ENCODE measurements at regions not wholly inside any gene's neighbourhood (a gene's known extent, or its start where the extent isn't known, plus 50 kb on each side); places are given as distances from the start of the nearest gene placed in this dataset.
"Not testable (repeated sequence)": the region's sequence is repeated elsewhere in the genome, so short reads cannot be mapped to it uniquely, and the experiment has no call there.

DNA sequence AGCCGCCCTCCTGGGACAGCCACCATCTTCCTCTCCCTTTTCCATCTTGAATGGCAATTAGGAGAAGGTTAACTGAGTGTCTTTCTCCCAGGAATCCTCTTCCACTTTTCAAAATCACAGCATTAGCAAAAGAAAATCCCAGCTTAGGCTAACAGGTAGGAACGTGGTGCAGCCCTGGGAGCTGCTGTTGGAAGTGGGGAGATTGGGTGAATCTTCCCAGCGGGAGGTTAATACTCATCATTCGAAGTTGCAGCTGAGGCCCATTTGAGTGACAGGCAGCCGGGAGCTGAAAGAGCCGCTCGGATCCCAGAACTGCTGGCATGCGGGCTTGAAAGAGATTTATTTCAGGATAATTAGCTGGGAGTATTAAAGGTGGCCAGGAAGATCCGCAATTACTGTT, 306.0 kb downstream of the BCL11A start:
- DNase-seq (ENCODE audit: low read depth, low spot score): no peak

DNA sequence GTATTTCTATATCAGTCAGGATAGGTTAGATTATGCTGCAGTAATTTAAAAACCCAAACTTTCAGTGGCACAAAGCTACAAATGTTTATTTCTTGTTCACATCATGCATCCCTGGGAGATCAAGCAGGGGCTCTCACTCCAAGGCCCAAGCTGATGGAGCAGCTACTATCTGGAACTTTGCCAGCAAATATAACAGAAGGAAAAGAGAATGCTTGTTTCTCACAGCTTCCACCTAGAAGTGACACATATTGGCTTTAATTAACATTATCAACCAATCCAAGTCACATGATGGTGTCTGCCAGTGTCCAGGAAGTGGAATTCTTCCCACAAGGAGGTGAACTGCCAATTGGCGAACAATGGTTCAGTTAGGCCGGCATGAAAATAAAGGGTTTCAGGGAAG, 306.9 kb downstream of the BCL11A start:
- no peak for DNase-seq (ENCODE audit: low read depth, low spot score)

DNA sequence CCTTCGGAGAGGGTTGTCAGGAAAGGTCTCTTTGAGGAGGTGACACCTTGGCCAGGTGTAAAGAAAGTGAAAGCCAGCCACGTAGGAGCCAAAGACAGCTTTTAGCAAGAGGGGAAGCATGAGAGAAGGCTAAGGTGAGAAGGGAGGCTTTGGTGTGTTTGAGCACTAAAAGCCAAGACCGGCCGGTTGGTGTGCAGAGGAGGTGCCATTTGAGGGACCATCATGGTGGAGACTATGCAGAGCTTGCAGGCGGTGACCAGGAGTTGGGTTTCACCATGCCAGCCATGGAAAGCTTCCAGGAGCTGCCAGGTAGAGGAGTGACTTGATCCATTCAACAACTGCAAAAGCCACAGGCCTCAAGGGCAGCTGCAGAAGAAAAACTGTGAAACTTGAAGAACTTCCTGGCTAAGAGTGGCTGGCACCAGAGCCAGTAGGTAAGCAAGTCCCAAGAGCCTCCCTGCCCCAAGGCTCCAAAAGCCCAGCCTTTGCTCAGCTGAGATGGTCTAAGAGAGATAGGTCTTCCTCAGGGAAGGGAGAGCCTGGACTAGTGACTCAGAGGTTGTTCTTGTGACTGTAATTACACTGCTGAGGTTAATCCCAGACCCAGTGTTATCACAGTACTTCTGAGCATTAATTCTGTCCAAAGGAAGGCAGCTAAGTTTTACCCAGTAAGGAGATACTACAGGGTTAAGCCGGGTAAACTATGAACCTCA, 319.0 kb downstream of the BCL11A start:
- DNase-seq (ENCODE audit: low read depth, low spot score): no peak

DNA sequence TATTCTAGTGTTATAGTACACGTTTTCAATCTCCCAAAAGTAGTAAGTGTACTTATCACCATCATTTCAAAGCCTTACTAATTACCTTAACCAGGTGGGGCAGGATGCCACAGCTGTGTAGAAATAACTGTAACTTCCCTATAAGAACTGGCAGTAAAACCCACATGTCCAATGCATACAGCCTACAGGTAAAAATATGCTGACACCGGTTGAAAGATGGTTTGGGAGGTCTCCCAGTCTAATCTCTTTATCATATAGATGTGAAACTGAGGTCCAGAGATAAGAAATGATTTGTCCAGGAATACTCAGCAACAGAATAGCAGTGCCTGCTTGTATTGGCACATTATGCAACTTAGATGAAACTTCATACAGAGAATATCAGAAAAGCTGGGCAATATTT, 322.9 kb downstream of the BCL11A start:
- DNase-seq (ENCODE audit: low read depth, low spot score): no peak

DNA sequence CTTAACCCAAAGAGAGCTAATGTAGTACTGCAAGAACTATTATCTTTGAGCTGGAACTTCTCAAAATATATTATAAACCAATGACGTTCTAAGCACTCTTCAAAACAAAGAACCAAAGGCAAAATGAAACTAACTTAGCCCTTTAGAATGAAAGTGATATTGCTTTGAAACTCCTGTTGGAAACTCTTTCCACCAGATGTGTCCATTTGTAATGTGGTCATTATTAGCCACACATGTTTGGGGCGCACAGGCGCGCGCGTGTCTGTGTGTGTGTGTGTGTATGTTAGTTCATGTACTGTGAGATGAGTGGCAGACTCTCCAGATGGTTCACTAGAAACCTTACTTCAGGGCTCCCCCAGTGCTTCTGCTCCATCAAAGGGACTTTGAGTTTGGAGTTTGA, 323.4 kb downstream of the BCL11A start:
- no peak for DNase-seq (ENCODE audit: low read depth, low spot score)

DNA sequence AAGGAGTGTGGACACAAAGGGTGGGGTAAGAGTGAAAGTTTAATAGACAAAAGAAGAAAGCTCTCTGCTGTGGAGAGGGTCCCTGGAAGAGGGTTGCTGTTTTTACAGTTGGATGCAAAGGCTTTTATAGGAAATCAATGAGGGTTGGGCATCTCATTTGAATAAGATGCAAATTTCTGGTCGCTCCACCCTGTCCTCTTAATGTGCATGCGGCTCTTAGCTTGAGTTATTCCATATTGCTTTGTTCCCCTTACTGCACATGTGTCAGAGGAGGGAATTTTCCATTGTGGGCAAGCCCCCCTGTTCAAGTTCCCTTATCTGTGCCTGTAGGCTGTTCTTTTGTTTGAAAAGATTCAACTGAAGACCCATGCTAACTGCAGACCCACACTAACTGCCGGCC, 326.5 kb downstream of the BCL11A start:
- no peak for DNase-seq (ENCODE audit: low read depth, low spot score)

DNA sequence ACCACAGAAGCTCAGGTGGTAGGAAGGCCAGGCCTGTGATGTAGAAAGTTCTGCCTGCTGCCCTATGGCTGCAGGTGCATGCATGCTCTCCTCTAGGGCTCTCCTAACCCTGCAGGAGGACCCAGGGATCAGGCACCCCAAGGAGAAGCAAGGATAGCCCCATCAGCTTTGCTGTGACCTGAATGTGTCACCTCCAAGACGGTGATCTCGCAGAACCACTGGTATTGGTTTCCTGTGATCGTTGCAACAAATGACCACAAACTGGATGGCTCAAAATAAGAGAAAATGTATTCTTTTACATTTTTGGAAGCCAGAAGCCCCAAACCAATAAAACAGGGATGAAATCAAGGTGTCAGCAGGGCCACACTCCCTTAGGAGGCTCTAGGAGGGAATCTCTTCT, 327.3 kb downstream of the BCL11A start:
- DNase-seq (ENCODE audit: low read depth, low spot score): no peak

DNA sequence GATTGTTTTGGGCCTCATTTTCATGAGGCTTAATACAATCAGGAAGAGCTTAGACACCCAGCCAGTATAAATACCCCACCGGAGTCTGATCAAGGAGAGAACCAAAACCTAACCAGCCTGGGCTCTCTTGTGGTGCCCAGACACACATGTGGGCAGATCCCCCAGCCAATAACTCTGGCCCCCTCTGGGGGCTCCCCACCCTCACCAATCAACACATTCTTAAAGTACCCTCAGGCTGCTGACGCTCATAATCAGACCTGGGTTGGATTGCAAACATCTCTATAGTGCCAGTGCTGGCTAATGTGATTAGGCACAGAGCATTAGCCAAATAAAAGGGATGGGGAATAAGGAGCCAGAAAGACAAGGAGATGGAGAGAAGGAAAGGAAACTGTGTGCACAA, 329.6 kb downstream of the BCL11A start:
- no peak for DNase-seq (ENCODE audit: low read depth, low spot score)

DNA sequence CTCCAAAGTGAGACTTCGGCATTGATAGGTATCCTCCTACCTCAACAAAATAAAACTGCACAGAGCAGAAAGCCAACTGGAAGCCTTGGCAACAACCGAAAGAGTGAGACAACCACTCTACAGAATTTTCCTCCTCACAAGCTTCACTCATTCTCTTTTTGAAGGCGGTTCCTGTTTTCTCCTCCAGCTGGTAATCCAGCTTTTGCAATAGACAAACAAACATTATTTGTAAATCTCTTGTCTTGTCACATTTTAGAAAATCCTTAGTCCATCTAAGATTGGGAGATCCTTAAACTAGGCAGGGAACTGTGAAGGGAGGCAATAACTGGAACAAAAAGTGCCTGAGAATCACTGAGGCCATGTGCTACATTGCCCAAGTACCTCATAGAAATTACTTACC, 332.4 kb downstream of the BCL11A start:
- DNase-seq (ENCODE audit: low read depth, low spot score): no peak

DNA sequence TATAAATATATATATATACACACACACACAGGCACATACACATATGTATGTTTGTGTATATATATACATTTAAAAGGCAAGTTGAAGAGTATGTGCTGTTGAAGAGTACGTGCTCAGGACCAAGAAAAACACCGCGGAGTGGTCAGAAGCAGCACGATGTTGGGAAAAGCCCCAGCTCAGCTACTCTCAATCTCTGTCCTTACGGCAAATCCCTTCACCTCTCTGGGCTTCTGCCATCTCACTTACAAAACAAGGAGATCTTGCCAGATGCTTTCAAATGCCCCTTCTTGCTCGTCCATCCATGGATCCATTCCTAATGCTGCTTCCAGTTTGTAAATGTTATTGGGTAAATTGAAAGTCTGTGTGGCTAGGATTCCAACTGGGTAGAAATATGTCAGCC, 333.9 kb downstream of the BCL11A start:
- no peak for DNase-seq (ENCODE audit: low read depth, low spot score)

DNA sequence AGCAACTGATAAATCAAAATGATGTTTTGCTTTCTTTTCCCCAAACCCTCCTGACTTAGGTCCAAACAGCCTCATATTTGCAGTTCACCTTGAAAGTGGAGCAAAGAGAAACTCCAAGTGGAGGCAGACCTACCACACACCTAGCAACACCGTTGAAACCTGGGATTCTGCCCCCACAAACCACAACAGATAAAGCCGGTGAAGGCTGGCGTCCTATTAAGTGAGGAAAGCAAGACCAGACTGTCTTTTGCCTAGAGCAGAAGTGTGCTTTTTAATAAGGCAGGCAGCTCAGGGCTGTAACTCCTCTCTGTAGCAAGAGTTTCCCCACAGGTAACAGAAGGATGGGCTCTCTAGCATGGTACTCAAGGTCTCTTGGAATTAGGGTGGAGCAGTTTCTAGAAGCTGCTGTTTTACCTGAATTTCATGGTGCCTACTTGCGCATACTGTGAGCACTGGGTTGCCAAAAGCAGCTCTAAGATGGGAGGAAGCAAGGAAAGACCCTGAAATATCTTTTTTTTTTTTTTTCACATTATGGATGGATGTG, 336.9 kb downstream of the BCL11A start:
- DNase-seq (ENCODE audit: low read depth, low spot score): no peak

DNA sequence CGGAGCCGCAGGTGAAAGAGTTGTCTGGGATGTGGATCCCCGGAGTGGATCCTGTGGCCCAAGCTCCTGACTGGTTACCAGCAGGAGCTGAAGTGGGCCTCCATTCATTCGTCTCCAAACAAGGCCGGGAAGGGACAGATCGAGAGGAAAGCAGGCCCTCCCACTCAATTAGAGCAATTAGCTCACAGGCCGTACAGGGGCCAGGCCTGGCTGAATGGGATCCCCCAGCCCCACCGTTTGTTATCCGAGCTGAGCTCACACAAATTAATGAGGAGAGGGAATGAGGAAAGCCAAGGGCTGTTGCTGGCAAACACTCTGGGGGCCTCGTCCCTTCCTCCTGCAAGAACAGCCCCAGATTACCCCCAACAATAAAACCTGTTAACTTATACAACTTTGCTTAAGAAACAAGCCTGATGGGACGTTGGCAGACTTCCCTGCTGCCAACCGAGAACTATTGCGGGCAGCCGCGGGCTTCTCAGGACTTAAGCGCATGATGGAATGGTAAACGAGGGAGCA, 338.0 kb downstream of the BCL11A start:
- DNase-seq (ENCODE audit: low read depth, low spot score): no peak

DNA sequence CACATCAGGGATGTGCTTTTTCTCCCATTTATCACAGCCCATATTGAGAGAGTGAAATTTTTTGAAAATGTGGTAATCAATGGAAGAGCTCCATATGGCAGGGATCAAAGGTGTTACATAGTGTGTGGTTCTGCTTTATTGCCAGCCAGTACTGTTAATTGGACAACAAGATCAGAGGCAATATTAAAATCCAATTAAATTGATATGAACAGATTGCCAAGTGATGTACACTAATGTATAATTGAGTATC, 338.9 kb downstream of the BCL11A start:
- no peak for DNase-seq (ENCODE audit: low read depth, low spot score)

DNA sequence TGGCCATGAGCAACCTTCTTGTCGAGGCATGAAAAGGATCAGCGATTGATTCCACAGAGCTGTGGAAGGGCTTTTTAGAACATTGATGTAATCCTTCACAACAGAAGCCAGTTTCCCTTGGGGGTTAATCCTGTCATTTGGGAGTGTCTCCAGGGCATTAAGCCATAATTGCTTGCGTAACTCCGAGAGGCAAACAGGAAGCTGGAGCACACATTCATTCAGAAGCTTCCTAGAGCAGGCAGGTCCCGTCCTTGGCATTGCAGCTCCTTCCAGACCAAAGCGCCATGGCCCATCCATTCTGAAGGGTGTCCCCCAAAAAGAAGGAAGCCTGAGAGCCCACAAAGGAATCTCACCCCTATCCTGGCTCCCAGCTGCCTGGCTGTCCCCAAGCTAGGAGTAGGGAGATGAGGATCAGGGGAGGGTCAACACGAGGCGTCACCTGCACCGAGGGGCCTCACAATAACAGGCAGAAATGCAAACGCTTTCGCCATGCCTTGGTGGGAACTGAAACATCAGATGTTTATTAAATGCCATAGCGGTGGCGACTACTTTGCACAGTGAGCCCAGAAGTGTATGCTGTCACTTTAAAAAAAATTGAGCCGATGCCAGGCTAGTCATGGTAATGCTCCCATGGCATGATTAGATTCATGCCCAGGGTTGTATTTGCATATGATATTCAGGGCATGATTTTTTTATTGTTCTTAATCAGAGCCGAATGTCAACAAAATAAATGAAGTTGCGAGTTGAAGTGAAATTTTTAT, 339.4 kb downstream of the BCL11A start:
- no peak for DNase-seq (ENCODE audit: low read depth, low spot score)

DNA sequence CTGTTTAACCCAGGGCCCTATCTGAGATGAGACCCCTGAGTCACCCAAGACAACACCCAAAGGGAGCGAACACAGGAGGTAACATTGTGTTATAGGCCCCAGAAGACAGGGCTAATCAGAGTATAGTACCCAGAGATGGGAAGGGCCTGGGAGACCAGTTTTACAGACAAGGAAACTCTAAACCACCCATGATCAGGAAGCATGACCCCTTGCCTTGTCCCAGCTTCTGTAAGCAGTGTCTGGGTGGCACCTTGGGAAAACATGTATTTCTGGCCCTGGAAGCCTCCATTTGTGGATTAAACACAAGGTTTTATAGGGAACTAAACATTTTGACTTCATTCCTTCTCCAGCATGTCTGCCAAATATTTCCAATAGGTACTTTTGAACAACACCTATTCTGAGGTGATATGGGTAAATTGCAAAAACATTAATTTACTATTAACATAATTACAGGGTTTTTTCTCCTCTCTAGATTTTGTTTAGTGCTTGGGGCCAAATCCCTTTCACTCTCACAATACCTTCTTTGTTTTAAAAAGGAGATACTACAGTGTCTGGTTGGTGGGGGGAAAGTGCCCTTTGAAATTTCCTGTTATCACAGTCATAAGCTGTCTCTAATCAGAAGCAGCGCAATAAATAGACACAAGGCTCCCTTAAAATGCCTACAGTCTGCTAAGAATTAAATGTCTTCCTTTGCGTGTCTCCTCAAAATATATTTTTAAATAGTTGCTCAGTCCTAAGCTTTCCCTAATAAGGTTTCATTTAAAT, 341.1 kb downstream of the BCL11A start:
- no peak for DNase-seq (ENCODE audit: low read depth, low spot score)

DNA sequence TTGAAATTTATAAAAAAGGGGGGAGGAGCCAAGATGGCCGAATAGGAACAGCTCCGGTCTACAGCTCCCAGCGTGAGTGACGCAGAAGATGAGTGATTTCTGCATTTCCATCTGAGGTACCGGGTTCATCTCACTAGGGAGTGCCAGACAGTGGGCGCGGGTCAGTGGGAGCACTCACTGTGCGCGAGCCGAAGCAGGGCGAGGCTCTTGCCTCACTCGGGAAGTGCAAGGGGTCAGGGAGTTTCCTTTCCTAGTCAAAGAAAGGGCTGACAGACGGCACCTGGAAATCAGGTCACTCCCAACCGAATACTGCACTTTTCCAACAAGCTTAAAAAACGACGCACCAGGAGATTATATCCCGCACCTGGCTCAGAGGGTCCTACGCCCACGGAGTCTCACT, 364.4 kb downstream of the BCL11A start:
- not testable (repeated sequence) for DNase-seq (ENCODE audit: low read depth, low spot score)

DNA sequence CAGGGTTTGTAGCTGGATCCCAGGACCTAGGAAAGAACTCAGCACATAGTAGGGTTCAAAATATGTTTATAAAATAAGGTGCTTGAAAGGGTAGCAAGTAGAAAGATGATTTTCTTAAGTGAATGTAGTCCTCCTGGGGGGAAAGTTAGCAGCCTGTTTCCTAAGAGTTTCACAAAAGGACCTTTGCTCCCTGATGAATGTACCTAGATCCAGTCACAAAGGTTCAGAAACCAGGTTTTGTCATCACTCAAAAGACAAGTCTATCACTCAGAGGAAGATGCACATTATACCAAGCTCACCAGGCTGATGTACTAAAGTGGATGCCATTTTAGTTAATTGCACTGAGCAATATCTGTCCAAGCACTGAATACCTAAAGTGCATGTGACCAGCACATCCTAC, 378.2 kb downstream of the BCL11A start:
- no peak for DNase-seq (ENCODE audit: low read depth, low spot score)

DNA sequence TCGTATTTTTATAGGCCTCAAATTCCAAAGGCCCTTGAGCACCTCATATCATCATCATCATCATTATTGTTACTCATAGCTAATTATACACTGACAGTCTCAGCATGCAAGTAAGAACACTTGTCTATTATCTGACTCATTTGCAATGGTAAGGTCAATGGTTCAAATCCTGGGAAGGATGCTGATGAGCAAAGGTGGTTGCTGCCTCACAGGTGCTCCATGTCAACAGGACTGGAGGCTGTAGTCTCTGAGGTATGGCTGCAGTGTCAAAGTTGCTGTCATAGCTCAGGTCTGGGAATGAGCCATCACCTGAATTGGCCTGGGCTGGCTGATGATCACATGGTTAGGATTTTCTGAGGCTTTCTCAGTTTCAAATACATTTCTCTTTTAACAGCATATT, 379.3 kb downstream of the BCL11A start:
- DNase-seq (ENCODE audit: low read depth, low spot score): no peak

DNA sequence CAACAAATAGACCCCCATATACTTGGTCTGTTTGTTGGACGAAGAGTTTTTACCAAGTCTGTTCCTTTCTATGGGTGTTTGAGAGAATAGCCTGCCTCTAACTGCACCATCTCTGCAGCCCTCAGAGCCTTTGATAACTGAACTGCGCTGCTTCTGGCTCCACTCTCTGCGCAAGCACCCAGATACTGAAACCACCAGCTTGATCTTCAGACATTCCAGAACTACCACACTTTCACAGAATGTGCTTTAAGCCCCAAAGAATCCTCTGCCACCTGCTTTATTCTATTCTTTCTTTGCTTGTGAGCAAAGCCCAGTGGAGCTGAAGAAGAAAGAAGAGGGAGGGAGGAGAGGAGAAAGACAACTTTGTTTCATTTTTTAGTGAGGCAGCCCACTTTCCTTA, 380.7 kb downstream of the BCL11A start:
- no peak for DNase-seq (ENCODE audit: low read depth, low spot score)

DNA sequence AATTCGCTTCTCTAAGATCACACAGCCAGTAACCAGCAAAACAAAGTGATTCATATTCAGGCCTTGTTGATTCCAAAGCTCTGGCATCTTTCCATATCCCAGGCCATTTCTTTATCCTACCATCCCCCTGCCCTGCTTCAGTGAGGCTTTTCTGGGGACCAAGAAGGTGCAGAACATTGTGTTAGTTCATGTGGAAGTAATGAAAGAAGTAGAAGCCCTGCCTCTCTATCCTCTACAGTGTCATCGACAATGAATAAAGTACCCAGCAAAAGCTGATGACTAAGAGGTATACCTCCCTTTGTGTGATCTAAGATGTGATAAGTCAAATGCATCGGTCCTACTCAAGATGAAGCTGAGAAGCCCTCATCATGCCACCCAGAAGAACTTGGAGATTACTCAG, 383.2 kb downstream of the BCL11A start:
- DNase-seq (ENCODE audit: low read depth, low spot score): no peak

DNA sequence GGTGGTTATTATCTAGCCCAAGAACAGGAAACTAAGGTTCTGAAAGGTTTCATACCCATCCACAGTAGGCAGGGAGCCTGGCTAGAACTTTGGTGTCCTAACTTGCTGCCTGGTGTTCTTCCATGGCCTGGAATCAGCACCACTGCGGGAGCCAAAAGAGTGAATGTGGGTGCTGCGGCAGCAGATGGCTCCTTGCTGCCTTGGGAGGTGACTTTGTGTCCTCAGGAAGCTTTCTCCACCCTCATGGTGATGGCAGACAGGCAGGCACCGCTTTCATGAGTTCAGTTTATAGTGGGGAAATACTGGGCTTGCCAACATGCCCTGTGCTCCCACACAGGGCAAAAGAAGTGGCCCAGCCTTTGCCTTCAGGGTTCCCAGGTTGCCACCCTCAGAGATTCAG, 385.2 kb downstream of the BCL11A start:
- no peak for DNase-seq (ENCODE audit: low read depth, low spot score)

DNA sequence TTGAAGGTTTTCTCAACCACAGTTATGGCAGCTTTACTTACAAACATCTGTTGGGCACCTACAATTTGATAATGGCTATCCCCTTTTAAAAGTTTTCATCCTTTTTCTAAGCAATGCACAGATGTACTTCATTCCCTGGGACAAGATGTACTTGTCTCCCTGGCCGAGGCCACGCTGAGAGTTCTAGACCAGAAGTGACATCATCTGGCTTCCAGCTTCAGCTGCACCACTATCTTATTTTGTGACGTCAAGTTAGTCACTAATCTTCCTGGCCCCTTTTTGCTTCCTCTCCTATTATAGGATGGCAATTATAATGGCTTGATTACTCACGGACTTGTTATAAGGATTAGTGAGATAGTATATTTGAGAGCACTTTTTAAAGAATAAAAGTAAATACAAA, 386.4 kb downstream of the BCL11A start:
- DNase-seq (ENCODE audit: low read depth, low spot score): no peak

DNA sequence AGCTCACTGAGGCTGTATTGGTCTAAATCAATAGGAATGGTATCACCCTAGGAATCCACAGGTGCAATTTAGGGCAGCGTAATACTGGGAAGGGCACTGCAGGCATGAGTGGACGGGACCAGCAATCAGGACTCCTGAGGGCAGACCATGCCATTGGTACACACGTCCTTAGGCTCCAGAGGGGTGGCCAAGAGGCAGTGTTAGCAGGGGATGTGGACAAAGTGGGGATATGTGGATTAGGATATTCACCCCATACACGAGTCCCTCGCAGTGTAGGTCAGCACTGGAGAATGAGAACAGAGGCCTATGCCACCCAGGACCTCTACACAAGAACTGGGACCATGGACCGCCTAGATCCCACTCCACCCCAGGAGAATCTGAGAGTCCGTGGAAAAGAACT, 389.8 kb downstream of the BCL11A start:
- DNase-seq (ENCODE audit: low read depth, low spot score): no peak

Data from smooth muscle cell of the brain vasculature (primary cell).